Mesodermal cell (in vitro differentiated cells): ENCODE measurements at regions not wholly inside any gene's neighbourhood (a gene's known extent, or its start where the extent isn't known, plus 50 kb on each side); places are given as distances from the start of the nearest gene placed in this dataset.
A peak's percentile ranks its signal among the peaks of the same experiment; 100 is the strongest.
"Not testable (repeated sequence)": the region's sequence is repeated elsewhere in the genome, so short reads cannot be mapped to it uniquely, and the experiment has no call there.

ENCODE experiments used
- H3K27ac ChIP-seq: 2 replicates; pipeline ENCODE4 v1.7.0; 2013; ENCODE audit warnings: mild to moderate bottlenecking, low read depth, low read length, moderate library complexity; ENCODE audit not compliant: severe bottlenecking
- H3K36me3 ChIP-seq: 2 replicates; pipeline ENCODE4 v1.7.1; 2013; ENCODE audit warnings: mild to moderate bottlenecking, low read length, moderate library complexity; ENCODE audit not compliant: control insufficient read depth, insufficient read depth
- H3K4me1 ChIP-seq: one replicate; pipeline ENCODE4 v1.7.1; 2013; ENCODE audit warnings: mild to moderate bottlenecking, low read length; ENCODE audit not compliant: insufficient read depth, control insufficient read depth, poor library complexity, severe bottlenecking
- H3K4me3 ChIP-seq: 2 replicates; pipeline ENCODE4 v1.7.0; 2013; ENCODE audit warnings: low read length, control low read depth, mild to moderate bottlenecking; ENCODE audit not compliant: insufficient read depth, poor library complexity, severe bottlenecking; ENCODE audit errors: extremely low read depth
- H3K9me3 ChIP-seq: 2 replicates; pipeline ENCODE4 v1.7.1; 2013; ENCODE audit warnings: mild to moderate bottlenecking, low read length, moderate library complexity; ENCODE audit not compliant: control insufficient read depth
- WGBS, 2 experiments: methylation state at CpG; one replicate each; pipeline ENCODE4 v1.1.5; 2013; ENCODE audit warnings: missing lambda C conversion rate in 2 of 2; ENCODE audit not compliant: insufficient coverage in 2 of 2; 5-methylcytosine and 5-hydroxymethylcytosine counted together

GRCh38 chr7:136263112-136263860 is 286.1 kb upstream of the MTPN start:
- not testable (repeated sequence) for H3K27ac ChIP-seq, H3K4me1 ChIP-seq, H3K36me3 ChIP-seq, H3K4me3 ChIP-seq
- H3K9me3 ChIP-seq = peaks cover 47% of the 10 kb centered on the region
- WGBS, 2 experiments = 63% methylated on average over 2 of the region's 4 CpGs; no CpG with 5 or more reads in 1 of the 2 experiments

- not testable (repeated sequence) for H3K36me3 ChIP-seq, H3K4me3 ChIP-seq, H3K27ac ChIP-seq, H3K4me1 ChIP-seq
- WGBS, 2 experiments = 96% methylated on average over 3 of the region's 3 CpGs
- H3K9me3 ChIP-seq = peaks cover 42% of the 10 kb centered on the region
Observed at GRCh38 chr7:136260591-136260990, 283.4 kb upstream of the MTPN start.

DNA sequence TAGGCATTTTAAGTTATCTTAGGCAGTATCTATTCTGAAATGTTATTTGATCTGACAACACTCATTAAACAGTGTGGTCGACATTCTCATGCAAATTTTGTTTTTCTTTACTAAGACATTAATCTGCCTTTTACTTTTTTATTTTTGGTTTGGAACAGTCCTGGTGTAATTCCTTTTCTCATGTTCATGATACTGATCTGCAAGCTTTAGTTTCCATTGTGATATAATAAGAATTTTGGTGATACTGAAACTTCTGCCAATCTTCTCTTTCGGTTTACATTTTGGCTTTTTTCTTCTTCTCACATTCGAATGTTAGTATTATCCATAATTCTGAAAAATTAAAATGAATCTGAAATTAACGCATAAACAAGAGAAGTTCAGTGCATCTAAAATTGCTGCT is 281.9 kb upstream of the MTPN start:
- WGBS, 2 experiments = no CpG with 5 or more reads among the region's 4 CpGs
- H3K27ac ChIP-seq = no peak overlapping the region
- no peak overlapping the region for H3K4me3 ChIP-seq
- peaks cover 30% of the 10 kb centered on the region for H3K9me3 ChIP-seq
- no peaks in the 10 kb centered on the region for H3K36me3 ChIP-seq
- no peaks in the 10 kb centered on the region for H3K4me1 ChIP-seq

- Histone ChIP-seq H3K27ac (no peak overlapping the region), H3K36me3 (no peaks in the 10 kb centered on the region), H3K9me3 (peaks cover 16% of the 10 kb centered on the region), H3K4me3 (no peak overlapping the region), H3K4me1 (no peaks in the 10 kb centered on the region)
- WGBS, 2 experiments = 91 to 100% methylated on average over 2 of the region's 3 CpGs
Observed at GRCh38 chr7:136256491-136256890, 279.3 kb upstream of the MTPN start.

- Histone ChIP-seq H3K4me3 (no peak overlapping the region), H3K4me1 (no peaks in the 10 kb centered on the region), H3K27ac (no peak overlapping the region), H3K36me3 (no peaks in the 10 kb centered on the region), H3K9me3 (no peaks in the 10 kb centered on the region)
- WGBS, 2 experiments = 97% methylated on average over 3 of the region's 6 CpGs; no CpG with 5 or more reads in 1 of the 2 experiments
Observed at GRCh38 chr7:136254148-136254547, 277.0 kb upstream of the MTPN start.

DNA sequence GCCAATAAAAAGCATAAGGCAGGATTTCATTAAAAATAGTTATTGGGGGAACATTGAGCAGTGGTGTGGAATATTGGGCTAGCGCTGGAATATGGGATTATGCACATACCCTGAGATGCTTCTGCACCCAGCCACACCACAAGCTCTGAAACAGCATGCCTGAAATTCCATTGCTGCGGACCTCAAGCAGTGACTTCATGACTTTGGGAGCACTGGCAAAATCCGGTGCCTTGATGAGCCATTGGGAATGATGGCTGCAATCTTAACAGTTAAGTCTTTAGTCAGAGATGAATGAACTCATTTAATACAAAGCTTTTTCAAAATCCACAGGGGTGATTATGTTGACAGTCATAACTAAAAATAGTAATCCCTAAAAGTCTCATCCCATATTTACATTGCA is 274.7 kb upstream of the MTPN start:
- no peak overlapping the region for H3K4me3 ChIP-seq
- H3K36me3 ChIP-seq = no peaks in the 10 kb centered on the region
- no peaks in the 10 kb centered on the region for H3K4me1 ChIP-seq
- H3K9me3 ChIP-seq = no peaks in the 10 kb centered on the region
- H3K27ac ChIP-seq = no peak overlapping the region
- WGBS, 2 experiments = 60% methylated on average over 1 of the region's 3 CpGs; no CpG with 5 or more reads in 1 of the 2 experiments

DNA sequence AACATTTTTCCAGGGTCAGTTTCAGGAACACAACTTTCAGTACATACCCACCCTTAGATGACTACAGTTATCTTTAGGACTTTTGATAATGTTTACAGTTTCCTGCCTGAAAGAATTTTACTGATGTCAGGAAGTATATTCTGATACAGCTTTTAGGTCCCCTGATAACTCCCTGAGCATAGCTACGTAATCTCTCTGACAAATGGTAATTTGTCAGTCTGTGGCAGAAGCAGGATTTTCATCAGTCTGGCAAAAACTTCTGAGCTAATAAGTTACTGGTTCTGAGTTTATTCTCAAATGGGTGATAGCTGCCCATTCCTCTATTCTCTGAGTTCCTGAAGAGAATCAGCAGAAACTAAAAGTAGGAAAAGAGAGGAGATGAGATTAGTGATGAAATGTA is 270.1 kb upstream of the MTPN start:
- H3K9me3 ChIP-seq = no peaks in the 10 kb centered on the region
- 100% methylated on average over 1 of the region's 1 CpG for WGBS, 2 experiments
- peak overlapping the region; percentile 18 for H3K27ac ChIP-seq
- no peak overlapping the region for H3K4me3 ChIP-seq
- no peaks in the 10 kb centered on the region for H3K4me1 ChIP-seq
- H3K36me3 ChIP-seq = no peaks in the 10 kb centered on the region

DNA sequence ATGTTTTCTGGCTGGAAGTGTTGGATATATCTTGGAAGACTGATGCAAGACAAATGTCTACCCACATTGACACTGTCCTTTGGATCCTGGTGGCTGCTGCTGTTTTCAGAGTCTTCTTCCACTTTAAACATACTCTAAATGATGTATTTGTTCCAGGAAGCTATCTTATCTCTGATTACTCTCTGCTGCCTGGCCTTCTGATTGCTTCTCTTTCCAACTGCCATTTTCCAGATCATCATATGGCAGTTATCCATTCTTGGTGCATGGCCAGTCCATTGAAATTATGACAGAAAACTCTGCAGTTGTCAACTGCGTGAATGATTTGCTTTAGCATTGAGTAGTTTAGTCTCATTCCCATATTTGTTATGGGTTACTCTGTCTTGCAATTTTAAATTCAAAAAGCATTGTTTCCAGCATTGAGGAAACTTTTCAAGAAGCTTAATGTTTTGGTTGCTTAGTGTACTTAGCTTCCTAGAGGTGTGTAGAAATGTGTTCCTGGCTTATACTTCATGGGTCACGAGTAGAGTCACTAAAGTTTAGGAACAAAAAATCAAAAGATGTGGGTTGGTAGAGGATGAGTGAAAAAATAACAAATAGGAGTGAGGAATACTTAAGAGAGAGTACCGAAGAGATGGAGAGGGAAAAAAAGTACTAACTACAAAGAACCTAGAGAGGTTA is 268.3 kb upstream of the MTPN start:
- no peaks in the 10 kb centered on the region for H3K9me3 ChIP-seq
- no peak overlapping the region for H3K4me3 ChIP-seq
- no peaks in the 10 kb centered on the region for H3K4me1 ChIP-seq
- no peaks in the 10 kb centered on the region for H3K36me3 ChIP-seq
- H3K27ac ChIP-seq = no peak overlapping the region
- WGBS, 2 experiments = 79 to 93% methylated on average over 2 to 3 of the region's 3 CpGs

- H3K36me3 ChIP-seq = no peaks in the 10 kb centered on the region
- H3K4me1 ChIP-seq = no peaks in the 10 kb centered on the region
- H3K9me3 ChIP-seq = peaks cover 9% of the 10 kb centered on the region
- H3K27ac ChIP-seq = no peak overlapping the region
- H3K4me3 ChIP-seq = no peak overlapping the region
Observed at GRCh38 chr7:136234040-136234439, 256.9 kb upstream of the MTPN start.

DNA sequence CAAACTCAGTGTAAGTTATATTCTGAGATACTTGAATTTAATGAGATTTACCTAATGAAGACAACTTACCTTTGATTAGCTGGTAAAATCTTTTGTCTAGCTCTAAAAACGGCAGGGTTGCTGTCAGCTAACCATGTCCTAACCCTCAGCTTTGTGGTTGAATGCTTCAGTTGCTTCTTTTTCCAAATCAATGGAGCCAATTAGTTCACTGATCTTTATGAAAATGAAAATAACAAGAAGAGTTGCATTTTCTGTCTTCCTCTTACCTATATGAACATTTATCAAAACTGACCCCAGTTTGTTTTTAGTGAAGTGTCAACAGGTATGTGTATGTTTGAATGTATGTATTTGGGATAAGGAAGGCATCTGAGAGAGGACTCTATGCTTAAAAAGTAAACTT is 253.1 kb upstream of the MTPN start:
- no peak overlapping the region for H3K4me3 ChIP-seq
- peaks cover 1% of the 10 kb centered on the region for H3K9me3 ChIP-seq
- no CpG with 5 or more reads among the region's 1 CpG for WGBS, 2 experiments
- H3K36me3 ChIP-seq = no peaks in the 10 kb centered on the region
- no peak overlapping the region for H3K27ac ChIP-seq
- H3K4me1 ChIP-seq = no peaks in the 10 kb centered on the region

DNA sequence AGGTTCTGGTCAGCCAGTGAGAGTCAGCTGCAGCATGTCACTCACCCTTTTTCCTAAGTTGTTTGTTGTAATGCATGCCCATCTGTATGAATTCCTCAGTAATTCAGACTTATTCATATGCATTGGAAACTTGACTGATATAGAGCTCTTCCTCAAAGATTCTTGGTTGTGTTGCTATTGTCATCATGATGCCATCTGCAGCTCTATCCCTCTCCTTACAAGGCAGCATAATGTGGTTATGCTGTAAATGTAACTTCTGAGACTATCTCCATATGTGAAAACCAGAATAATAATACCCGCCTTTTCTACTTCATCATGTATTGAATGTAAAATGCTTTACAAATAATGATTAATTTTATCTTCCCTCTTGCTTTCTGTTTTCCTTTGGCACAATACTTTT is 252.6 kb upstream of the MTPN start:
- Histone ChIP-seq H3K36me3 (no peaks in the 10 kb centered on the region), H3K9me3 (no peaks in the 10 kb centered on the region), H3K4me3 (no peak overlapping the region), H3K27ac (no peak overlapping the region), H3K4me1 (no peaks in the 10 kb centered on the region)
- WGBS, 2 experiments = no CpG with 5 or more reads among the region's 1 CpG
